GM18511 (cell line): ENCODE measurements at regions not wholly inside any gene's neighbourhood (a gene's known extent, or its start where the extent isn't known, plus 50 kb on each side); places are given as distances from the start of the nearest gene placed in this dataset.
"Not testable (repeated sequence)": the region's sequence is repeated elsewhere in the genome, so short reads cannot be mapped to it uniquely, and the experiment has no call there.

ENCODE experiments used
- ATAC-seq: cut with Tn5 transposase; IDR thresholded peaks from one replicate; pipeline ENCODE4 v1.9.1; 2021; ENCODE audit warnings: mild to moderate bottlenecking, moderate library complexity; ENCODE audit not compliant: unreplicated experiment

DNA sequence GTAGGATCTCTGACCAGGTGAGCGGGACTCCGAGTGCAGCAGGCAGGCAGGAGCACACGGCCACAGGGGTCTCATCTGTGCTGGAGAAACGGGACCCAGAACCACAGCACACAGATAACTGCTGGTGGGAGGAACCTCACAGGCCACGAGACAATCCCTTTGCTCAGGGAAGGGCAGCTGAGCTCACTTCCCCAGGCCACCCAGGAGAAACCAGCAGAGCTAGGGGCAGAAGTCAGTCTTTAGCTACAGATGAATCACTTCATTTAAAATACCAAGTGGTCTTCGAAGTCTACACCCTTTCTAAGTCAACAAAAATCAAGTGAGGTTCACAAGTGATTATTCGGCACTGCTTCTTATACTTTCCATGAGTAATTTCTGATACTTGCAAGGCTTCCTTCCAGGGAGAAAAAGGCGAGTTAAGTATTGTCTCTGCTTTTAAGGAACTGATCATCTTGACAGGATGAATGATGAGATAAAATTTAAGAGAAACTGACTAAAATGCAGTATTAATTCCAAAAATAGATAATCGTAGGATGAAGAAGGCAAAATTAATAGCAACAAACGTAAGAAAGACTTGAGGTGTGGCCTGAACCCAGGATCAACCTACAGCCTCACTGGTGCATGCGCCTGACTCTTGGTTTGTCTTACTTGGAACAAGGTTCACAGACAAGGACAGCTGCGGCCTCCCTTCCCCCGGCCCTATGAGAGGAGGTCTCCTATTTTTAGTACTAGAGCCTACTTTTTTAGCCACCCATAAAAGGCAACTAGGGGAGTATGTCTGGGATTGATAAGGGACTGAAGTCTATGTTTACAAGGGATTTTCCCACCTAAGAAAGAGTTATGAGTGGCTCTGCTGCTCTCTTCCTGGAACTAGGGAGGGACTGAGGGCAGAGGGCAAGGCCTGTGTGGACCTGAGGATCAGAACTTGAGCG, 233.6 kb downstream of the TTLL2 start:
- ATAC-seq = no peak

GRCh38 chr6:167559675-167560479, 235.0 kb downstream of the TTLL2 start:
- no peak for ATAC-seq

GRCh38 chr6:167560673-167561569, 236.0 kb downstream of the TTLL2 start:
- ATAC-seq = no peak

DNA sequence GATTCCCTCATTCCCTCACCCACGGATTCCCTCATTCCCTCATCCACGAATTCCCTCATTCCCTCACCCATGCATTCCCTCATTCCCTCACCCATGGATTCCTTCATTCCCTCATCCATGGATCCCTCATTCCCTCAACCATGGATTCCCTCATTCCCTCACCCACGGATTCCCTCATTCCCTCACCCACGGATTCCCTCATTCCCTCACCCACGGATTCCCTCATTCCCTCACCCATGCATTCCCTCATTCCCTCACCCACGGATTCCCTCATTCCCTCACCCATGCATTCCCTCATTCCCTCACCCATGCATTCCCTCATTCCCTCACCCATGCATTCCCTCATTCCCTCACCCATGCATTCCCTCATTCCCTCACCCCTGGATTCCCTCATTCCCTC, 238.0 kb downstream of the TTLL2 start:
- ATAC-seq = not testable (repeated sequence)

- ATAC-seq = no peak
Measured at GRCh38 chr6:167564416-167565250, 239.7 kb downstream of the TTLL2 start.

- no peak for ATAC-seq
Measured at GRCh38 chr6:167565388-167565787, 240.5 kb downstream of the TTLL2 start.

- ATAC-seq = no peak
Measured at GRCh38 chr6:167565884-167566599, 241.2 kb downstream of the TTLL2 start.

DNA sequence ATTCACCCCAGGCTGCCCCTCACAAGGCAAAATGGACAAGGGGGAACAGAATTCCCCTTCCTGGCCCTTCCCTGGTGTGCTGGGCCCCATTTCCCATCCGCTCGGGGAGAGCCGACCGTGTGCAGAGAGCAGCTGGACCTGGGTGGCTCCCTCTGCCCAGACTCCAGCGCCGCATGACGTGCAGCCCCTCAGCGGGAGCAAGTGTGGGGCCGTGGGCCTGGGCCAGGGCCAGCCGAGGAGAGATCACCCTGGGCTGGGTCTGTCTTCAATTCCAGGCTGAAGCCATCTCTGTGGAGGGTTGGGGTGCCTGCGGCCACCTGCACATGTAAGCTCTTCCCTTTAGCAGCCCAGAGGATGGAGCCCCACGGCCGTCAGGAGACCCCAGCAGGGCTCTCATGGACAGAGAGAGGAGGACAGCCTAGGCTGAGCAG, 241.8 kb downstream of the TTLL2 start:
- no peak for ATAC-seq

DNA sequence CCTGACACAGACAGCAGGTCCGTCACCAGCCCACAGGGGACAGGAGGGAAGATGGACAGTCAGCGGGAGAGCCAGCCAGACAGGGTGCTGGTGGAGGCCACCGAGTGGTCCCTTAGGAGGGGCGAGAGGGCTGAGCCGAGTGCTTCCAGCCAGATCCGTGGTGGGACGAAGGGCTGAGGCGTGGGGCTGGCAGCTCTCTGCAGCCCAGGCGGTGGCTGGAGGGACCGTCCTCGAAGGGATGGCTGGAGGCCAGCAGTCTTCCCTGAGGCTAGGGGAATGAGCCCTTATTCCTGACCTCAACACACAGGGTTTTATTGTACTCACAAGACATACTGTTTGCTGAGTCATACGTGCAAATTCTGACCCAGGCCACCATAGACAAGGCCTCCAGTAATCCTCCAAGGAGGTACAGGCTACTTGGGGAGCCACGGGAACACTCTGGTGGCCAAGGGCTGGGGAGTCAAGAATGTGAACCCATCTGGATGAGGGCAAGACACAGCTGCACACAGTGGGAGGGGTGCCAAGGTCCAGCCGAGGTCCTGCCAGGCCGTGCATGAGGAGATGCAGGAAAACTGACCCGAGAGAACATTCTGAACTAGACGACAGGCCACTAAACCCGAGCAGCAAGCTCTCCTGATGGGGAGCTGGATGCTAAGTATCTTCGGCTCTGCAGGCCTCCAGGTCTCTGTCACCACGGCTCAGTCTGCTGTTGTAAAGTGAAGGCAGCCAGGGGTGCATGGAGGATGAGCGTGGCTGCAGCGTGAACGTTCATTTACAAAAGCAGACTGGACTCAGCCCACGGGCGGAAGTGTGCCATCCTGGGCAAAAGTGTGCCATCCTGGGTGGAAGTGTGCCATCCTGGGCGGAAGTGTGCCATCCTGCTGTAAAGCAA, 242.5 kb downstream of the TTLL2 start:
- ATAC-seq = no peak

- no peak for ATAC-seq
Measured at GRCh38 chr6:167568407-167569024, 243.6 kb downstream of the TTLL2 start.

DNA sequence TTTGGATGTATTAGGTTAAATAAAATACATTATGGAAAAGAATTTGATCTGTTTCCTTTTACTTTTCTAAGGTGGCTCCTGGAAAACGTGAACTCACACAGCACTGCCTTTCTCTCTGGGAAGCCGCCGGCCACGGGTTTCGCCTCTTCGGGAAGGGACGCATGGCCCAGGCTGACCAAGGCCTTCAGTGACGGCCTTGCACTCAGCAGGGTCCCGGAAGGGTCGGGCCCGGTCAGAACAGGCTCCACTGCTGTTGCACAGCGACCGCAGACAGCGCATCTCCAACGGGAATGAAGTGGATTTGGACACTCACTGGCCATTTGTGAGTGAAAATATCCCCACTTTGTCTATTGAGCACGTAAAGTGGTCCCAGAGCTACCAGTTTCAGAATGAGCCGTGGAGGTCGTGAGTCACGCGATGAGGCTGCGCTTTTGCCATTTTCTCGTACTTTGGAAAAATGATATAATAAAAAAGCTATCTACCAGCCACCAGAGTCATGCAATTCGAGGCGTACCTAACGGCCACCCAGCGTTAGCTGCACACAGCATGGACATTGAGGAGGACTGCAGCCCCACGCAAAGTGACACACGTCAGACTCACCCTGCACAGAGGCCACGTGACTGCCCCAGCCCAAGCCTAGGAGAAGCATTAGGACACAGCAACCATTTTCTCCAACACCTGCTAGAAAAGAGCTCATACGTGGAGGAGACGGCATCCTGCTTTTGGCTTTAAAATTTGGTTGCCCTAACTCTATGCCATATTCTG, 244.3 kb downstream of the TTLL2 start:
- ATAC-seq = no peak

DNA sequence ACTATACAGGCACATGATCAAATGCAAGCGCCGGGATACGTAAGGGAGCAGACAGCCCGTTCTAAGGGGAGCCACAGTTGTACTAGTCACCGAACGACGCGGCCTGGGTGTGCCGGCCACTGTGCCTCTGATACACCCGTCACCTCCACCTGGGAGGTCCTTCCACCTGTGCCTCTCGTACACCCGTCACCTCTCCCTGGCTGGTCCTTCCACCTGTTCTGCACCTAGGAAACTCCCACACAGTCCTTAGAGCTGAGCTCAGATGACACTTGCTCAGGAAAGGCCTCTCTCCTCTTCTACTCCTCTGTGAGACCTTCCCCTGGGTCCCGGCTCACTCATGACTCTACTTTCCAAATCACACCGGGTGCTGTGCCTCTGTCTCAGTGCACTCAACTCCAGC, 245.0 kb downstream of the TTLL2 start:
- ATAC-seq = no peak

GRCh38 chr6:167570460-167571400, 245.8 kb downstream of the TTLL2 start:
- no peak for ATAC-seq

- ATAC-seq = no peak
Measured at GRCh38 chr6:167571550-167571949, 246.7 kb downstream of the TTLL2 start.

DNA sequence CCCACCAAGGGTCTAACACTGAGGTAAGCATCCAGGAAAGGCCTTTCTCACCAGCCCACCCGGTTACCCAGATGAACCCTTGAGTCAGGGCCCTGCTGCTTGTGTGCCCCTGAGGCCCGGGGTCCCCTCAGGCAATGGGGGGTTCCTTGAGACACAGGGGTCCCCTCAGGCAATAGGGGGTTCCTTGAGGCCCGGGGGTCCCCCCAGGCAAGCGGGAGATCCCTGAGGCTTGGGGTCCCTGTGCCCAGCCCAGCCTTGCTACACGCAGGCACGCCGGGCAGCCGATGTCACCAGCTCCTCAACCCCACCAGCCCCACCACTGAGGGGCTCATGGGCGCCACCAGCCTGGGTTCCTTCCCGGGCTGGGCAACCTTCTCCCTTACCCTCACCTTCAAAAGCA, 247.2 kb downstream of the TTLL2 start:
- no peak for ATAC-seq

DNA sequence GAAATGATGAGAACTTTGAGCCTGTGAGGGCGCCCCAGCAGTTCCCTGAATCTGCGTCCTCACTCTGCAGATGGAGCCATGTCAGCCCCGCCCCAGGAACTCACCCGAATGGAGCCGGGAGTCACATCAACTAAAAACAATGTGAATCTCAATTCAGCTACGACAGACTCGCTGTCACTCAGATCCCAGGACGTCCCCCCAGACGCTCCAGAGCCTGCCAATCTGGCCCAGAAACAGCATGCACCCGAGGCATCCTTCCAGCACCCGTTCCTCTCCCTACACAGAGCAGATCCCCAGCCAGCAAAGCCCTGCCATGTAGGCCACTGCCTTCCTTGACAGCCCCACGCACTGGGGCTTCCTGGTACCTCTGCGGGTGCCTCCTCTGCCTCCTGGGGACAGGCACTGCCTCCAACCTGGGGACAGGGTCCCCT, 248.0 kb downstream of the TTLL2 start:
- ATAC-seq = no peak
